ENCODE measurements at regions not wholly inside any gene's neighbourhood (a gene's known extent, or its start where the extent isn't known, plus 50 kb on each side); places are given as distances from the start of the nearest gene placed in this dataset.

DNA sequence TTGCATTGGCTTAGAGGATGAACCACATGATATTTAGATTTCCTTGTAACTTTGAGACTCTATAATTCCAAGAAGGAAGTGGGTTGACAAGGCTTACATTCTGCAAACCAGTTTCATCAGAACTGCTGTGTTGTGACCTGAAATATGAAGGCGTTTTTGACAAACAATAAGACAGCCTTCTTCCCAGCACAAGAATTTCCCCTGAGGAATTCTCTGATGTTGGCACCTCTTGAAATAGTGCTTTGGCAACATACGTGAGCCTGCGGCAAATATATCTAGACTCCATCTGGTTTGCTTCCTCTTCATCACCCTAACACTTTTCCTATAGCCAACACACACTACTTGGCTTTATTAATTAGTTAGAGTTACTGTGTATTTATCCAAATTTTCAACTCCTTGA lies 585.5 kb upstream of the SOX9 start:
- TF ChIP-seq POLR2A (IDR thresholded peaks at IDR 0.05; ENCODE audit: low read depth, low read length) (no peak), TAF1 (IDR thresholded peaks at IDR 0.05; ENCODE audit: borderline replicate concordance, low read depth, low read length) (no peak), POLR2AphosphoS5 (IDR thresholded peaks at IDR 0.05; ENCODE audit: low read depth, low read length) (no peak)
- FAIRE-seq (no peak), DNase-seq (ENCODE audit: insufficient read length) (no peak)

DNA sequence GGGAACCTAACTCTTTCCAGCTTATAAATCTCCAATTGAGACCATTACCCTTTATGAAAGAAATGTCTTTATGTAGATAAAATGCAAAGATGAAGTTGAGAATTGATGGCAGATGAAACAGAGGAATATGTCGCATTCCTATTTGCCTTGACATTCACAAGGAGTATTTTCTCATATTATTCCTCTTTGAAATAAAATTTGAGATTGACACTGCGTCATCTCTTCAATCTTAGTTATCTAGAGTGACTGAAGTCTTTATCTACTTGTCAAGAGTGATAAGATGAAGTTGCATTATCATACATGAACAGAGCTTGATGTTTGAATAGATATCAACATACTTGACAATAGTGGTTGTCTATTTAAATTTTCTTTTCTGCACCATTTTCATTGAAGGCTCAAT lies 574.4 kb upstream of the SOX9 start:
- no peak for TF ChIP-seq POLR2A (IDR thresholded peaks at IDR 0.05; ENCODE audit: low read depth, low read length)
- TF ChIP-seq TAF1 (IDR thresholded peaks at IDR 0.05; ENCODE audit: borderline replicate concordance, low read depth, low read length) = no peak
- no peak for TF ChIP-seq POLR2AphosphoS5 (IDR thresholded peaks at IDR 0.05; ENCODE audit: low read depth, low read length)
- no peak for DNase-seq (ENCODE audit: insufficient read length)
- no peak for FAIRE-seq

DNA sequence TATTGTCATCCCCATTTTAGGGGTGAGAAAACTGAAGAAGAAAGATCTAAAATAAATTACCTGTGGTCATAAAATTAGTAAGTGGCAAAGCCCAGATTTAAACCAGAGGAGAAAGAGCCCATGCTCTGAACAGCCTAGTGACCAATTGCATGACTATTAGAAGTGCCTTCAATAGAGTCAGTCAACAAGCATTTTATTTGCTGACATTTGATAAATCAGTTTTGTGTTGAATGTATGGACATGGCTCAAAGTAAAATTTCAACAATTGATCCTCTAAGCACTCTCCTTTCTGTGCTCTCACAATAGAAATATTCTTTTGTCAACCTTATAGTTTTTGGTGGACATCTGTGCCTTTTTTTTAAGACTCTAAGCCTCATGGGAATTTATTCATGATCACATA lies 572.9 kb upstream of the SOX9 start:
- DNase-seq (ENCODE audit: insufficient read length) (no peak), FAIRE-seq (no peak)
- TF ChIP-seq POLR2AphosphoS5 (IDR thresholded peaks at IDR 0.05; ENCODE audit: low read depth, low read length) = no peak
- TF ChIP-seq TAF1 (IDR thresholded peaks at IDR 0.05; ENCODE audit: borderline replicate concordance, low read depth, low read length) = no peak
- no peak for TF ChIP-seq POLR2A (IDR thresholded peaks at IDR 0.05; ENCODE audit: low read depth, low read length)

DNA sequence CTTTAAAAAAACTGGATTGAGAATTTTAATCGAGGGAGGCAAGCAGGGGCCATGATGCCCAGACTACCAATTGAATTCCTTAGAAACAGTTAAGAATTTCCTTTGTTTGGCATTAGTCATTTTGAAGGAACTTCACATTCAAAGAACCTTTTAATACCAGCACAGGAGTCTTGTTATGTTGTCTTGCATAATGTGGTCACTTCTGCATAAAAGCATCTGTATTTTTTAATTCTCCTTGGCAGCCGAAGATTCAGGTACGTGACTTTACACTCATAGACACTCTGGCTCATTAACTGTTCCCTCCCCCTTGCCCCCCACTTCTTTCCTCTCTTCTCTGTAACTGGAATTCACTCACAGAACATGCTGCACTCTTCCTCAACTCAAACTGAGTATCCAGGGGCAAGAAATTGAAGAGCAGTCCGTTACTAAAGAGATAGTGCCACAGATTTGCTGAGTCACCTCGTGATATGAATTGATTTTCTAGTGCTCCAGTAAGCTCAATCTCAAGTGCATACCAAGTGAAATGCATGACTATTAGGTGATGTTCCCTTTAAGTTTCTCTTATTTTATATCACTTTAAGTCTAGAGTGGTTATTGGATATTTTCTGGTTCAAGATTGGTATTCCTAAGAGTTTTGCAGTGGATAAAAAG lies 572.2 kb upstream of the SOX9 start:
- TF ChIP-seq POLR2A (IDR thresholded peaks at IDR 0.05; ENCODE audit: low read depth, low read length) (no peak), TAF1 (IDR thresholded peaks at IDR 0.05; ENCODE audit: borderline replicate concordance, low read depth, low read length) (no peak), POLR2AphosphoS5 (IDR thresholded peaks at IDR 0.05; ENCODE audit: low read depth, low read length) (no peak)
- no peak for DNase-seq (ENCODE audit: insufficient read length)
- FAIRE-seq = no peak

DNA sequence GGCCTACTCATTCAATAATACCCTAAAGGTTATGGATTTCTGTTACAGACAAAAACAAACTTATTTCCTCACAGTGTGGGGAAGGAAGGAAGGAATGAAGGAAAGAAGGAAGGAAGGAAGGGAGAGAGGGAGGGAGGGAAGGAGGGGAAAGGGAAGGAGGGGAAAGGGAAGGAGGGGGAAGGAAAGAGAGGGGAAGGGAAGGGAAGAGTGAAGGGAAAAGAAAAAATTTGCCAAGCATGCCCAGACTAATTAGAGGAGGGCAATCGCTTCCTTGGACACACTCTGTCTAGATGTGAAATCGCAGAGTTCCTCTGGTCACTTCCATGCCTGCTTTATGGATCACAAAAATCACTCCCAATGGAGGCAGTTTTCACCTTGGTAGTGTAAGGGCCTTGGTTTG lies 570.1 kb upstream of the SOX9 start:
- no peak for TF ChIP-seq TAF1 (IDR thresholded peaks at IDR 0.05; ENCODE audit: borderline replicate concordance, low read depth, low read length)
- TF ChIP-seq POLR2AphosphoS5 (IDR thresholded peaks at IDR 0.05; ENCODE audit: low read depth, low read length) = no peak
- TF ChIP-seq POLR2A (IDR thresholded peaks at IDR 0.05; ENCODE audit: low read depth, low read length) = no peak
- FAIRE-seq (no peak), DNase-seq (ENCODE audit: insufficient read length) (no peak)

DNA sequence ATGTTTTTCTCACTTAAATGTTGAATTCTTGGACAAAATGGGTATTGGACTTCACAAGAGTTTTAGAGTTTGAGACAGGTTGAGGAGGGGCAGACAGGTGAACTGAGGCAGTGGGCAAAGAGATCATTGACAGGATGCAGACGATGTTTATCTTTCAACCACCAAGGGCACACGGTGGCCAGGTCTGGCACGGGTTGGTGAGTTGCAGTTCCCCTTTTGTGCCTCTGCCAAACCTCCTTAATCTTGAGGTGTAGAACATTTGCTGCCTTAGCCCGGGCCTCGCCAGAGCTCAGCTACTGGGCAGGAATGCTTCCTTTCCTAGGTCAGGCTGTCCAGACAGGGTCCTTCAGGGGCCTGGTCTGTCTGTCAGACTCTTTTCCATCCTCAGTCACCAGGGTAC lies 567.4 kb upstream of the SOX9 start:
- DNase-seq (ENCODE audit: insufficient read length) (no peak), FAIRE-seq (no peak)
- TF ChIP-seq POLR2AphosphoS5 (IDR thresholded peaks at IDR 0.05; ENCODE audit: low read depth, low read length) (no peak), TAF1 (IDR thresholded peaks at IDR 0.05; ENCODE audit: borderline replicate concordance, low read depth, low read length) (no peak)

DNA sequence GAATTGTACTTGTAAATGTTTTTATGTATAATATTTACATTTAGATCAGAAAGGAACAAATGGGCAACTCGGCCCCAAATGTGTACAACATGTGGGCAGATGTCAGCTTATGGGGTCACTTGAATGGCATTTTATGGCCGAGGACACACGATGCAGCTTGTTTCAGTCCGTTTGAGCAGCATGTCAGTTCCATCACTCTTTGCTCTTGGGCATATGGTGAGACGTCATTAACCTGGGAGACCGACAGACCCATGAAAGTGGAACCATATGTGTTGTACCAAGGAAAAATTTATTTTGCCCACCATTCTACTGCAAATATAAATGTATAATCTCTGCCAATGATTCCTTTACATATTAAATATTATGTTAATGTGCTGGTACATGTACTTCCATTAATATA lies 561.9 kb upstream of the SOX9 start:
- no peak for FAIRE-seq
- DNase-seq (ENCODE audit: insufficient read length) = no peak
- TF ChIP-seq TAF1 (IDR thresholded peaks at IDR 0.05; ENCODE audit: borderline replicate concordance, low read depth, low read length) = no peak
- TF ChIP-seq POLR2AphosphoS5 (IDR thresholded peaks at IDR 0.05; ENCODE audit: low read depth, low read length) = no peak
- no peak for TF ChIP-seq POLR2A (IDR thresholded peaks at IDR 0.05; ENCODE audit: low read depth, low read length)

DNA sequence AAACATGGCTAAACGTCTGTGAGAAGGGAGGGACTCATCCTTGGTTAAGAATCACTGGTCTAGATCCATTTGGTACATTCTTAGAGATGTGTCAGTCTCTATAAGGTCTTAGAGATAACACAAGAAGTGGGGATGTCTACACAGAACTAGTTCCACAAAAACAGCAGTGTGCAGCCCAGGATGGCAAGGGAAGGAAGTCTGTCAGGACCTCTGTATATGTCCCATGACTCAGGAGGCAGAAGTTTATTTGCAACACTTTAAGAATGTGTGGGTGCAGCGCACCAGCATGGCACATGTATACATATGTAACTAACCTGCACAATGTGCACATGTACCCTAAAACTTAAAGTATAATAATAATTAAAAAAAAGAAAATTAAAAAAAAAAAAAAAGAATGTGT lies 548.5 kb upstream of the SOX9 start:
- TF ChIP-seq POLR2A (IDR thresholded peaks at IDR 0.05; ENCODE audit: low read depth, low read length) = no peak
- TF ChIP-seq POLR2AphosphoS5 (IDR thresholded peaks at IDR 0.05; ENCODE audit: low read depth, low read length) = no peak
- TF ChIP-seq TAF1 (IDR thresholded peaks at IDR 0.05; ENCODE audit: borderline replicate concordance, low read depth, low read length) = no peak
- FAIRE-seq = no peak

DNA sequence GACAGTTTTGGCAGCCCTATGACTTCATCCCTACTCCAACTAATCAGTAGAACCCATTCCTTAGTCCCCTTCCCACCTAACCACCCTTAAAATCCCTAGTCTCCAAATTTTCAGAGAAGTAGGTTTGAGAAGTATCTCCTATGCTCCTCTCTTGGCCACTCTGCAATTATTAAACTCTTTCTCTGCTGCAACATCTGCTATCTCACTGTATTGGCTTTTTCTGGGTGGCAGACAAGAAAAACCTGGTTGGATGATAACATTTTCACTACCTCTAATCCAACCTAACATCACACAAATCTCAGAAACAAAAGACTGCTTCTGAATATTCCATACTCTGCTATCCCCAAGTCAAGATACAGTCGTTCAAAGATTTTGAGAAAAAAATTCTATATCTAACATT lies 542.4 kb upstream of the SOX9 start:
- no peak for DNase-seq (ENCODE audit: insufficient read length)
- no peak for FAIRE-seq
- TF ChIP-seq TAF1 (IDR thresholded peaks at IDR 0.05; ENCODE audit: borderline replicate concordance, low read depth, low read length) (no peak), POLR2A (IDR thresholded peaks at IDR 0.05; ENCODE audit: low read depth, low read length) (no peak), POLR2AphosphoS5 (IDR thresholded peaks at IDR 0.05; ENCODE audit: low read depth, low read length) (no peak)

More for the DNA sequence above, 548.5 kb upstream of the SOX9 start:
- no peak for DNase-seq (ENCODE audit: insufficient read length)

DNA sequence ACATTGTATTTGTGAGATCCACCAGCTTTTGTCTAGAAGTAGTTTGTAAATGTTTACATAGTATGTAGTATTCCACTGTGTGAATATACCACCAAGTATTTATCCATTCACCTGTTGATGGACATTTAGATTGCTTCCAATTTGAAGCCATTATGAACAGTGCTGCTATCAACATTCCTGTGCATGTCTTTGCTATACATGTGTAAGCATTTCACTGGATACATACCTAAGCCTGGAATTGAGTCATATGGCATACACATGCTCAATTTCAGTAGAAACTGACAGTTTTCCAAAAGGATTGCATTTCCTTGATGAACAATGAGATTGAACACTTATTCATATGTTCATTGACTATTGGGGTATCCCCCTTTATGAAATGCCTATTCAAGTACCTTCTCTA lies 540.6 kb upstream of the SOX9 start:
- FAIRE-seq (no peak), DNase-seq (ENCODE audit: insufficient read length) (no peak)
- TF ChIP-seq TAF1 (IDR thresholded peaks at IDR 0.05; ENCODE audit: borderline replicate concordance, low read depth, low read length) (no peak), POLR2A (IDR thresholded peaks at IDR 0.05; ENCODE audit: low read depth, low read length) (no peak), POLR2AphosphoS5 (IDR thresholded peaks at IDR 0.05; ENCODE audit: low read depth, low read length) (no peak)

DNA sequence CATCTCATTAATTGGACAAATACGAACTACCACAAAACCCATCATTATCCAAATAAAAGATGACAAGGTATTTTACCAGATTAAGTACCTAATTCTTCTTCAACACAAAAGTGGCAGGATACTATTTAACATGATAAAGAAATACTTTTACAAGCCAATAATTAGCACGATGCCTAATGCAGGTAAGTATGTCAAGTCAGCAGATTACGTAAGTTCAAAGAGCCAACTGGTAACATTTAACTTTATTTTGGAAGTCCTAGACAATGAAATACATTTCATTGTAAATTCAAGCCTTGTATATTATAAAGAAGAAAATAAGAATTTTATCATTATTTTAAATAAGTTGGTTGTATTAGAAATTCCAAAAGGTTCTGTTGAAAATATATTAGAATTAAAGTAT lies 535.3 kb upstream of the SOX9 start:
- DNase-seq (ENCODE audit: insufficient read length) (no peak), FAIRE-seq (no peak)
- TF ChIP-seq TAF1 (IDR thresholded peaks at IDR 0.05; ENCODE audit: borderline replicate concordance, low read depth, low read length) (no peak), POLR2AphosphoS5 (IDR thresholded peaks at IDR 0.05; ENCODE audit: low read depth, low read length) (no peak), POLR2A (IDR thresholded peaks at IDR 0.05; ENCODE audit: low read depth, low read length) (no peak)

DNA sequence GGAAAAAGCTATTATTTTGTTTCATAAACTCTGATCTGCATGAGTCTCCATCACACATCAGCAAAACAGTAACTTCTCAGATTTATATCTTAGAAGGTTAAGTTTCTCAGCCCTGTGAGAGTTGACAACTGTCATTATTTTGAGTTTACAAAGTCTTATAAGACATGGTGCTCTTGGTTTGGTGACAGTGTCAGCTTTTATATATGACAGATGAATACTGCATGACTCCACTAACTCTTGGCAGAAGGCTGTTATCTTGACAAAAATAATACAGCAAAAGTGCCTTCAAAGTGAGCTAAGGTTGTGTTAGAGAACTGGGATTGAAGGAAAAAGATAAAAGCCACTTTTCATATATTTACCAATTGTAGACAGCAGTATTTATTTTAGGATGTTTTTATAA lies 528.4 kb upstream of the SOX9 start:
- no peak for TF ChIP-seq POLR2A (IDR thresholded peaks at IDR 0.05; ENCODE audit: low read depth, low read length)
- TF ChIP-seq TAF1 (IDR thresholded peaks at IDR 0.05; ENCODE audit: borderline replicate concordance, low read depth, low read length) = no peak
- no peak for TF ChIP-seq POLR2AphosphoS5 (IDR thresholded peaks at IDR 0.05; ENCODE audit: low read depth, low read length)
- no peak for FAIRE-seq
- DNase-seq (ENCODE audit: insufficient read length) = no peak
